ENCODE measurements at regions not wholly inside any gene's neighbourhood (a gene's known extent, or its start where the extent isn't known, plus 50 kb on each side); places are given as distances from the start of the nearest gene placed in this dataset.

GRCh38 chr5:68922172-68922987 lies 171.4 kb upstream of the SLC30A5 start:
- TF ChIP-seq CTCF (IDR thresholded peaks at IDR 0.05) (no peak), FOXM1 (IDR thresholded peaks at IDR 0.05; ENCODE audit: low read depth) (no peak), USF2 (IDR thresholded peaks at IDR 0.05; ENCODE audit: borderline replicate concordance, low read depth, low read length) (no peak), RCOR1 (IDR thresholded peaks at IDR 0.05; ENCODE audit: low read length) (no peak), MAX (IDR thresholded peaks at IDR 0.05; ENCODE audit: low read depth) (no peak)
